OCI-LY7 (cell line): ENCODE measurements at regions not wholly inside any gene's neighbourhood (a gene's known extent, or its start where the extent isn't known, plus 50 kb on each side); places are given as distances from the start of the nearest gene placed in this dataset.

Experiments
- BruUV-seq: library from RNA; stranded (reverse); fragments of 400-500 nt; replicated peaks from 2 replicates; lab custom pipeline; 2021; lab: Mats Ljungman, UMichigan
- CTCF ChIA-PET: fragments of 300-600 bp; sonication (Branson Sonifier 250); formaldehyde crosslinking; loops from one replicate; lab custom pipeline; 2022; ENCODE audit warnings: antibody characterized with exemption; ENCODE audit not compliant: unreplicated experiment; lab: Charles Lee
- POLR2A ChIA-PET: fragments of 300-600 bp; sonication (Branson Sonifier 250); formaldehyde crosslinking; loops from one replicate; lab custom pipeline; 2022; ENCODE audit warnings: antibody characterized with exemption; lab: Charles Lee
- DNase-seq: peaks from one replicate; pipeline ENCODE4 v3.0.0-alpha.2; 2015; ENCODE audit warnings: low spot score
- H2AFZ ChIP-seq: fragments of 200-600 bp; sonication (generic), shearing (Covaris generic); 2 replicates; pipeline ENCODE4 v1.6.1; 2014; ENCODE audit warnings: mild to moderate bottlenecking, antibody characterized with exemption, low read length, moderate library complexity
- H3K27ac ChIP-seq: fragments of 200-600 bp; sonication (generic); 2 replicates; pipeline ENCODE4 v1.5.1; 2014; ENCODE audit warnings: mixed run types, low read depth, mild to moderate bottlenecking, moderate library complexity, low read length, inconsistent platforms; ENCODE audit not compliant: poor library complexity, severe bottlenecking
- H3K36me3 ChIP-seq: fragments of 200-600 bp; sonication (generic); 2 replicates; pipeline ENCODE4 v1.6.1; 2014; ENCODE audit warnings: mild to moderate bottlenecking, antibody characterized with exemption, low read length, moderate library complexity, mixed read lengths; ENCODE audit not compliant: insufficient read depth
- H3K4me1 ChIP-seq: fragments of 200-600 bp; sonication (generic); 2 replicates; pipeline ENCODE4 v1.5.1; 2014; ENCODE audit warnings: mild to moderate bottlenecking, low read length; ENCODE audit not compliant: insufficient read depth, poor library complexity, severe bottlenecking
- H3K4me2 ChIP-seq: fragments of 200-600 bp; sonication (generic); 2 replicates; pipeline ENCODE4 v1.6.1; 2014; ENCODE audit warnings: mild to moderate bottlenecking, low read length
- H3K4me3 ChIP-seq: fragments of 200-600 bp; sonication (generic); 2 replicates; pipeline ENCODE4 v1.5.1; 2014; ENCODE audit warnings: mild to moderate bottlenecking, low read depth, low read length; ENCODE audit not compliant: poor library complexity, severe bottlenecking
- H3K79me2 ChIP-seq: fragments of 200-600 bp; sonication (generic); 2 replicates; pipeline ENCODE4 v1.6.1; 2016; ENCODE audit warnings: low read depth, mild to moderate bottlenecking, low read length, moderate library complexity, mixed read lengths; ENCODE audit not compliant: insufficient read depth
- H3K9me2 ChIP-seq: fragments of 200-600 bp; sonication (generic); 2 replicates; pipeline ENCODE4 v1.6.1; 2016; ENCODE audit warnings: mild to moderate bottlenecking, low read length, mixed read lengths; ENCODE audit not compliant: insufficient read depth
- H3K9me3 ChIP-seq: fragments of 200-600 bp; sonication (generic); 2 replicates; pipeline ENCODE4 v1.6.1; 2014; ENCODE audit warnings: mild to moderate bottlenecking, mixed run types, low read length, mixed read lengths
- H4K20me1 ChIP-seq: fragments of 200-600 bp; sonication (generic); 2 replicates; pipeline ENCODE4 v1.6.1; 2014; ENCODE audit warnings: mild to moderate bottlenecking, antibody characterized with exemption, low read length, moderate library complexity, mixed read lengths; ENCODE audit not compliant: insufficient read depth
- EZH2phosphoT487 ChIP-seq: fragments of 200-600 bp; sonication (generic); IDR thresholded peaks from 2 replicates; pipeline ENCODE4 v1.6.1; 2018; ENCODE audit warnings: low read depth, borderline replicate concordance, mild to moderate bottlenecking, mixed run types, antibody characterized with exemption, low read length, moderate library complexity, mixed read lengths
- intact Hi-C: fragments of 100-400 bp; cut with micrococcal nuclease; formaldehyde crosslinking; loops from one replicate; pipeline ENCODE4 v1.10.0; 2022; ENCODE audit not compliant: unreplicated experiment
- TF ChIP-seq, protein P1 (sequence below): fragments of 200-600 bp; sonication (generic); conservative IDR thresholded peaks from 2 replicates; pipeline ENCODE4 v1.5.1; 2014; ENCODE audit warnings: mild to moderate bottlenecking, antibody characterized with exemption, low read length, moderate library complexity, mixed read lengths

DNA sequence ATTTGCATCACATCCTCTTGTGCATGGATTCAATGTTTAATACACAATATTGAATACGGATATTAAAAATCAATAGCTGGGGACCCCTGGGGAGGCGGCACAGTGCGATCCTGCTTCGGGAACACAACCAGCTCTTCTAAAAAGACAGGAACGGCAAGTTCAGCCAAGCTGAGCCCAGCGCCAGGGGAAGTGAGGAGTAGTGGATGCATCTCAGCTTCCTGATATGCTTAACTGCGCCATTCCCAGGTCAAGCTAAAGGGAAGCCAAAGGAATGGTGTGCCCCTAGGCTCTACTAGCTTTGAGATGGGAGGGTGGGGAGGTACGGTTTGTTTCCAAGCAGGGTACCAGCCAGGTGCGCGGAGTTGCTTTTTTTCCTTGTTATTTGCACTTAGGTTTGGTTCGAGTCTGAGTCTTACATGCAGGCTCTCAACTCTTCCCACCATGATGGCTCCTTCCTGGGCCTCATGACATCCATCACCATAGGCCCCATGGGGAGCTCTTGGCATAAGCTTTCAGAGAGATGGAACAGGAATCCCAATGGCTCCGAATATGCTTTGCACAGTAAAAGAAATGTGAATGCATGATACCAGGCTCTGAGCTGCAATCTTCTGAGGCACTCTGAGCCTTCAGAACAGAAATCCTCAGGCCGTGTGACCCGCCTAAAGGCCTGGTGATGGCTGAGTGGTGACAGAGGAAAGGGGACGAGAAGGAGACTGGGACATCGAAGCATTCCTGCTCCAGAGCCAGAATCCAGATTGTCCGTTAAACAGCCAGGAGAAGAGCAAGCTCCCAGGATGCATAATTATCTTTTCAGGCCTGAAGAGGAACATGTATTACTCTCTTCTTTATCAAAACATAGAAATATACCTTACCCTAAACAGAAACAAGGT, 51.8 kb upstream of the BCOR start:
- peak overlapping the region; percentile 33; the same call in 1 of the 2 replicates for H2AFZ ChIP-seq
- H3K4me2 ChIP-seq = peak overlapping the region; percentile 75
- H3K9me3 ChIP-seq = no peaks in the 10 kb centered on the region
- no peak for DNase-seq
- H3K27ac ChIP-seq = peak overlapping the region; percentile 78
- intact Hi-C loops = loop anchor here (1.0 kb wide), 1 partner anchor 22 kb away; no protein-coding TSS in a partner anchor
- POLR2A ChIA-PET = interaction anchor here (0.6 to 1.7 kb wide), 11 partner anchors 12 to 68 kb away, joined by 3 to 10 read pairs (median 4); partner anchors contain the start of gene BCOR
- CTCF ChIA-PET = interaction anchor here (0.5 to 1.5 kb wide), 3 partner anchors 16 to 27 kb away, joined by 3 to 6 read pairs (median 4); no protein-coding TSS in a partner anchor
- no peaks in the 10 kb centered on the region for H4K20me1 ChIP-seq
- H3K79me2 ChIP-seq = no peaks in the 10 kb centered on the region
- peaks cover 81% of the 10 kb centered on the region for H3K4me1 ChIP-seq
- no peaks in the 10 kb centered on the region for H3K36me3 ChIP-seq
- no TSS peak for BruUV-seq
- H3K4me3 ChIP-seq = peak overlapping the region; percentile 58
- no peak for TF ChIP-seq EZH2phosphoT487
- TF ChIP-seq, protein P1, sequence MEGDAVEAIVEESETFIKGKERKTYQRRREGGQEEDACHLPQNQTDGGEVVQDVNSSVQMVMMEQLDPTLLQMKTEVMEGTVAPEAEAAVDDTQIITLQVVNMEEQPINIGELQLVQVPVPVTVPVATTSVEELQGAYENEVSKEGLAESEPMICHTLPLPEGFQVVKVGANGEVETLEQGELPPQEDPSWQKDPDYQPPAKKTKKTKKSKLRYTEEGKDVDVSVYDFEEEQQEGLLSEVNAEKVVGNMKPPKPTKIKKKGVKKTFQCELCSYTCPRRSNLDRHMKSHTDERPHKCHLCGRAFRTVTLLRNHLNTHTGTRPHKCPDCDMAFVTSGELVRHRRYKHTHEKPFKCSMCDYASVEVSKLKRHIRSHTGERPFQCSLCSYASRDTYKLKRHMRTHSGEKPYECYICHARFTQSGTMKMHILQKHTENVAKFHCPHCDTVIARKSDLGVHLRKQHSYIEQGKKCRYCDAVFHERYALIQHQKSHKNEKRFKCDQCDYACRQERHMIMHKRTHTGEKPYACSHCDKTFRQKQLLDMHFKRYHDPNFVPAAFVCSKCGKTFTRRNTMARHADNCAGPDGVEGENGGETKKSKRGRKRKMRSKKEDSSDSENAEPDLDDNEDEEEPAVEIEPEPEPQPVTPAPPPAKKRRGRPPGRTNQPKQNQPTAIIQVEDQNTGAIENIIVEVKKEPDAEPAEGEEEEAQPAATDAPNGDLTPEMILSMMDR = no peak
- H3K9me2 ChIP-seq = no peaks in the 10 kb centered on the region

DNA sequence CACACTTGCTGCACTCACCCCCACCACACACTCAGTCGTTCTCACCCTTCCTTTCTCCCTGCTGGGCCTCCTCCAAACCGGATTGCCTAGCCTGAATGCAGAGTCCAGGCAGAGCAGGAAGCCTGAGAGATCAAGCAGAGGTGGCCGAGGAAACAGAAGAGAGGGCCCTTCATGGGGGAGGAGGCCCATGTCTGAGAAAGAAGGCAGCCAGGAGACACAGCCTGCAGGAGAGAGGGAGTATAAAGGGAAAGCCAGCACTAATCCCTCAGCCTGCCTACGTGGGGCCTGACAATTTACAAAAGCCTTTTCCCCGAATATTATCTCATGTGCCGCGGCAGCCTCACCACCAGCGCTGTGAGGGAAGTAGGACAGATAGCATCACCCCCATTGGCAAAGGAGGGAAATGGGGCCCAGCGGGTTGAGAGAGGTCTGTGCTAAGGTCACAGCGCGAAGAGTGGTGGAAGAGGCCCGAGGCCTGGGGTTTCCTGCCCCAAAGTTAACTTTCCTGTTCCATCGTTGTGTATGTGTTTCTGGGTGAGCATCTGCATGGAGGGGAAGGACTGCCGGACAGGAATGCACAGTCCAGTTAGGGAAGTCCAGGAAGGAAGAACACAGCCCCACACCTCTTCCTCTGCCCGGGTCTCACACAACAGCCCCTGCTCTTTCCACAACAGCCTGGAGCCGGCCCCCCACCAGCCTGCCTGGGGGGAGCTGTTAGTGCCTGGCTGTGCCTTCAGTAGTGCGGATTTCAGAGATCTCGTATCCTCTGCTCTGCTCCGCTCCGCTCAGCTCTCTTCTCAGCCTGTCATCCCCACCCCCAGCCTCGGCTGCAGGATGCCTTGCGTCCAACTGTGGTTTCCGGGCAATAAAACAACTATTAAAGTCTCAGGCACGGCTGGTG, 50.9 kb upstream of the BCOR start:
- H2AFZ ChIP-seq = peak overlapping the region; percentile 33; the same call in 1 of the 2 replicates
- H3K4me2 ChIP-seq = peak overlapping the region; percentile 75
- H3K9me3 ChIP-seq = no peaks in the 10 kb centered on the region
- ChIA-PET POLR2A (interaction anchor here (0.6 to 1.7 kb wide), 10 partner anchors 11 to 344 kb away, joined by 3 to 10 read pairs (median 4); partner anchors contain the start of gene BCOR), CTCF (interaction anchor here (0.5 to 1.5 kb wide), 4 partner anchors 17 to 392 kb away, joined by 3 to 4 read pairs (median 3); no protein-coding TSS in a partner anchor)
- H3K27ac ChIP-seq = peak overlapping the region; percentile 78
- H3K4me1 ChIP-seq = peaks cover 80% of the 10 kb centered on the region
- H3K4me3 ChIP-seq = peak overlapping the region; percentile 58
- H3K9me2 ChIP-seq = no peaks in the 10 kb centered on the region
- DNase-seq = peak; percentile 80
- no peaks in the 10 kb centered on the region for H3K36me3 ChIP-seq
- no peaks in the 10 kb centered on the region for H3K79me2 ChIP-seq
- intact Hi-C loops = loop anchor here (1.0 kb wide), 1 partner anchor 21 kb away; no protein-coding TSS in a partner anchor
- TF ChIP-seq, protein P1 = no peak
- TF ChIP-seq EZH2phosphoT487 = no peak
- BruUV-seq = no TSS peak
- no peaks in the 10 kb centered on the region for H4K20me1 ChIP-seq
